ENCODE measurements at regions not wholly inside any gene's neighbourhood (a gene's known extent, or its start where the extent isn't known, plus 50 kb on each side); places are given as distances from the start of the nearest gene placed in this dataset.
"Not testable (repeated sequence)": the region's sequence is repeated elsewhere in the genome, so short reads cannot be mapped to it uniquely, and the experiment has no call there.

DNA sequence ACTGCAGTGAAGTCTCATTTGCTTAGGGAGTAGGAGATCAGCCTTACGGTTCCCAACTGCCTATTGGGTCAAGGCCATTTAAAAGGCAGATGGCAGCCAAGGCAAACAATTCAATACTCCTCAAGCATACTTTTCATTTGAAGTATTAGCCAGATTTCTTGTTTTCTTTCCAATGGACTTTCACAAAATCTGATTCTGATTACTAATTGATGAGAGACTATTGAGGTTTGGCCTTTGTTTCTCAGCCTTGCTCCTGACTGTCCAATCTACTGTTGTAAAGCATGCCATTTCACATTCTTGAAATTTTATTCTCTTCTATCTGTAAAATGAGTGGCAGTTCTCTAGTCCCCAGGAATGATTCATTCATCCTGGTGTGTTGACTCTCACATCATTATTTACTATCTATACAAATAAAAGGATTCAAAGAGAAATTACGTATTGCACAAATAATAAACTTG, 166.2 kb upstream of the TGFBR2 start:
- no peak for DNase-seq (ENCODE audit: extremely low read depth in 1 of 11, low read depth in 9 of 11, low spot score in 4 of 11)

DNA sequence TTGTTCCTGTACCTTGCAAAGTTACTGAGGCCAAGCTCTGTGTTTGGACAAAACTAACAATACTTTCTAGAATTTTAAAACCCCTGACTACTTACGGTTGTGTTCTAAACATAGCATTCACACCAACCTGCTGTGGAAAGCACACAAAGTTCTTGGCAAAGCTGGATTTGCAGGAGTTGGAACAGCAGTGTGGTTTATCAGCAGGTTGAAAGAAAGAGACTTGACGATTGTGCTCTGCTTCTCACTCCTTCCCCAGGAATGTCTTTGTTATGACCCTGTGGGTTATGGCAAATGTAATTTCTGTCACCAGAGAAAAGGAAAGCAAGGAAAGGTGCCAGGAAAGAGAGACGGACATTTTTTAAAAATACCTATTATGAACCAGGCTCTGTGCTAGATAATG, 165.5 kb upstream of the TGFBR2 start:
- DNase-seq (ENCODE audit: extremely low read depth in 1 of 11, low read depth in 9 of 11, low spot score in 4 of 11), result no peak

DNA sequence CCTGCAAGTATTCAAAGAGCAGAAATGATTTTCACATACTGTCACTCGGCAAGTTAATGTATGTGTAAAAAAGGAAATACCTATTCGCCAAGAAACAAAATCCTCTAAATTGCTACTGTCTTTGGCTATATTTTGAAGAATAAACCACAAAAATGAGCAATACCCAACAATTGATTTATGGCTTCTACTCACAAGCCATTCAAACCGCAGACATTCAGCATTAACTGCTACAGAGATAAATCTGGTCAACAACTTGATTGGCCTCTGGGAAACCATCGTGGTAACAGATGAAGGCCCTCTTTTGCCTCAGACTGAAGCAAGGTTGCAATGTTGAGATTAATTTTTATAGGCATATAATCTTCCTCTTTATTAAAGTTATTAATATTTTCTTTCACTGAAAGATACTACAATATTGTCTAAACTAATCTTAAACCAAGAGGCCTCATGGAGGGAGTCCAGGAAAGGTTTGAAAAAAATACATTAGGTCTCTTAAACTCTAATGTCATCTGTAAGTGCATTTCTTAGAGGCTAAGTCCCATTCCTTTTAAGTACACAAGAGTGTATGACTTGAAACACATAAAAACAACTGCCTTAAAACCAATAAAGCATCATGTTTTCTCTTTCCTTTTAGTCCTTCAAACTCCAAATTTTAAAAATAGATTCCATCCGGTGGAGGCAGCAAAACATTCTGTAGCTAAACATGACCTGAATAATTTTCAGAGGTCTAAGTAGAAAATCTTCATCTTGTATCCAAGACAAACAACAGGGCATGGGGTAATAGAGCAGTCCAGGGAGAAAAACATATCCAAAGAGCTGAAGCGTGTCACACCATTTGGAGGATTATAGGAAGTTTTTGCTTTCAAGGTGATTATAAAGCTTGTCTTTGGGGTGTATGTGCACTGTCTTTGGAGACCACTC, 162.4 kb upstream of the TGFBR2 start:
- no peak for DNase-seq (ENCODE audit: extremely low read depth in 1 of 11, low read depth in 9 of 11, low spot score in 4 of 11)

DNA sequence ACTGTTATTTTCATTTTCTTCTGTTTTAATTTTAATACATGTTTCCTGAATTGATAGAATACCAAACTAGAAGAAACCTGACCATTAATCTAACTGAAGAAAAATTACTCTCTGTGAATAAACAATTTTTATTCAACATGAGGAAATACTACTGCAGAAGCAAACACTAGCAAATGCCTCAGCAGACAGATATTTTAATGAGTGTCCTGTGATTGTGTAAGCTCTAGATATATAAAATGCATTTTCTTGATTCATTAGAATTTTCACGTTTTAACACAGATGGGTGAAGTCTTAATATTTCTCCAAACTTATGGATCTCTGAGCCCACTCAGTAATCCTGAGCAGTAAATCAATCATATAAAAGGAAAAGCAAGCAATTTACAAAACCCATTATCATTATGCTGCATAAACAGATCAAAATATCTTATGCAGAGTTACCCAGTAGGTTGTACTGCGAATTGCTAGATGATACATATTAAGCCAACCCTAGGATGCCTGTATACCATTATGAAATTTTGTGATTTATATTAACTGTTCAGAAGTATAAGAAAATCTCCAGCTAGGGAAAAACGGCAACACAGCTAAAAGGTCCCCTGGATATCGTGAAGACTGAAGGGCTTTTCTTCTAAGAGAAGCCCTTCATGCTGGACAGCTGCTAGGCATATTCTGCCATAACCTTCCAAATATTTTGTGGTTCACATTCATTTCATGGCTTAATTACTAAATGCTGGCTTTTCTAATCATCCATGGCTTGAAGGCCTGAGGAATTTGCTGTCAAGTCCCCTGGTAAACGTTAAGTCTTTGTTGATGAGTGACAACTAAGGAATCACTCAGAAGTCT, 157.7 kb upstream of the TGFBR2 start:
- DNase-seq (ENCODE audit: extremely low read depth in 1 of 11, low read depth in 9 of 11, low spot score in 4 of 11), result no peak

DNA sequence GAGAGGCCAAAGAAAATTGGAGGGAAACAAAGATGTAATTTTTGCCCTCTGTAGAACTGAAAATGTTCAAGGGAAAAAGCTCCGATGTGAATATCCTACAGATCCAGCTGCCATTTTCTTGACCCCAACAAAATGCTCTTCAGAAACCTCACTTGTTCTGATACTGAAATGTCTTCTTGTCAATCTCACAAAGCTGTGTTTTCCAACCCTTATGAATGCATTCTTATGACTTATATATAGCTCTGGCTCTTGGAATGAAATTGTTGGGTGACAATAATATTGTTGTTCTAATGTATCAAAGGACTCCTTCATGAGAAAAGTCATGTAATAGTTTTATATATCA, 157.1 kb upstream of the TGFBR2 start:
- DNase-seq (ENCODE audit: extremely low read depth in 1 of 11, low read depth in 9 of 11, low spot score in 4 of 11), result no peak

DNA sequence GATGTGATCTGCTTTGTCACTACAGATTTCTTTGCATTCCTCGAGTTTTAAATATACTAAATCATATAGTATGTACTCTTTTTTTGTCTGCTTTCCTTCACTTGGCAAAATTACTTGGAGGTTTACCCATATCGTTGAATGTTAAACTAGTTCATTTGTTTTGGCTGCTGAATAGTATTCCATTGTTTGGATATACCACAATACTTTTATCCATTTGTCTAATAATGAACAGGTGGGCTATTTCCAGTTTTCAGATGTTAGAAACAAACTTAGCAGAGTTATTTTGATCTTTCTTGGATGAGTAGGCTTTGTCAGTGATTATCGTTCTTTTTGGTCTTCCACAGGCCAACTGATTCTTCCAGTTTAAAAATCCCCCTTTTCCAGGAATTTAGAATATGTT, 154.0 kb upstream of the TGFBR2 start:
- no peak for DNase-seq (ENCODE audit: extremely low read depth in 1 of 11, low read depth in 9 of 11, low spot score in 4 of 11)

DNA sequence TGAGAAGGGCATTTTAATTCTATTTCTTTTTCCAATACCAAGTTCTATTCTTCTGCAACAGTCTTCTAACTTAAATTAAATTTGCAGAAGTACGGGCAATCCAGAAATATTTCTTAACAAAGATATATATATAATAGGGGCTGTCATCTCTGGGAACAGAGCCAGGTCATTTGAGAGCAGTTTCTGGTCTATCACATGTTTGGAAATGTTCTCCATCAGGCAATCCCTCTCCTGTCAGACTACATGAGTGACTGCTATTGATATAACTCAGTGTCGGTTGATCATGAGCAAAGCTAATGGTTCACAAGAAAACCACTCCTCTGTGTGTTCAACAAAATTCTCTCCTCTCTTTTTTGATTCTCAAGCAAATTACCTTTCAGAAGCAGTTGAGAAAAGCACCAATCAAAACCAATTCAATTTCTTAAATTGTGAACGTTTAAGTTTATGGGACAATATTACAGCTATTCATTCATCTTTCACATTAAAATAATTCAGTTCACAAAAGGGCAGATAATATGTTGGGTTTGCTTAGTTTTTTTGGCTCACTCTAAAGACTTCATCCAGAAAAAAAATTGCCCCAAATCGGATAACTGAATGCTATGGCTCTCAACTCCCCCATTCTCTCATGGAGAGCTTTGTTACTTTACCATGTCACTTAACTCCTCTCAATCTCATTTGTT, 152.9 kb upstream of the TGFBR2 start:
- no peak for DNase-seq (ENCODE audit: extremely low read depth in 1 of 11, low read depth in 9 of 11, low spot score in 4 of 11)

DNA sequence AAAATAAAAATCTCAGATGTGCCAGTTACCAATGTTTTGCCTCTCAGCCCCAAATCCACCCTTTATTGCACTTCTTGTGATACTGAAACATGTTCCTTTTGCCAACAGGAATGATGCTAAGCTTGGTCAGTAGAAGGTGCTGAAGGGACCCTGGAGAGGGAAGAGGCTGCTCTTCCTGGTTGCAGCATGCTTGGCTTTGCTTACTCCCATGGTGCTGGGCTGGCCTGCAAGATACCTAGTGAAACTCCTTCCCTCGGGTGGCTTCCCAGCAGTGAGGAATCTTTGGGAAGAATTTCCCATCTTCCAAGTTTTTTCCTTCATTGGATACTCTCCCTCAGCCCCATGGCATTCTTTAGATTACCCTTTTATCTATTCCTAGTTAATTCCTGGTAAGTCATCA, 151.8 kb upstream of the TGFBR2 start:
- no peak for DNase-seq (ENCODE audit: extremely low read depth in 1 of 11, low read depth in 9 of 11, low spot score in 4 of 11)

DNA sequence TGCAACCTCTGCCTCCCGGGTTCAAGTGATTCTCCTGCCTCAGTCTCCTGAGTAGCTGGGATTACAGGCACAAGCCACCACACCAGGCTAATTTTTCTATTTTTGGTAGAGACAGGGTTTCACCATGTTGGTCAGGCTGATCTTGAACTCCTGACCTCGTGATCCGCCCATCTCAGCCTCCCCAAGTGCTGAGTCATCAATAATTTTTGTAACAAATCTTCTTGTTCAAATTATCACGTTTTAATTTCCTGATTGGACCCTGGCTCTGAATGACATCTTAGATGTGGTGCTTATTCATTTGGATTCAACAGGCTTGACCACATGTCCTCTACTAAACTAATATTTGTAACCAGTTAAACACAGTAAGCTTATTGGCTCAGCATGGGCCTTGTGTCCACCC, 151.3 kb upstream of the TGFBR2 start:
- DNase-seq (ENCODE audit: extremely low read depth in 1 of 11, low read depth in 9 of 11, low spot score in 4 of 11), result not testable (repeated sequence)

DNA sequence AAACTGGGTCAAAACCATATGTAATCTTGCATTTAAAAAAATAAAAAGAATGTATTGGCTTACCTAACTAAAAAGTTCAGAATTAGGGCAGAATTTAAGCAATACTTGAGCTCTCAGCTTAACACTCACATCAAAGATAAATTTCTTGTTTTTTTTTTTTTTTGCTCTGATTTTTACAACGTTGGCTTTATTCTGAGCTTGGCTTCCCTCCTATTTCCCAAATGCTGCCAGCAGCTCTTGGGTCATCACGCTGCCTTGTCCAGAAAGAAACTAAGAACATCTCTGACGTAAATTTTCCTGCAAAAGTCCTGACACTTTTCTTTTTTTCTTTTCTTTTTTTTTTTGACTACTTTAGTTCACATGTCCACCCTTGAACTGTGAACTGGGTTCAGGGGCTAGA, 150.6 kb upstream of the TGFBR2 start:
- no peak for DNase-seq (ENCODE audit: extremely low read depth in 1 of 11, low read depth in 9 of 11, low spot score in 4 of 11)

DNA sequence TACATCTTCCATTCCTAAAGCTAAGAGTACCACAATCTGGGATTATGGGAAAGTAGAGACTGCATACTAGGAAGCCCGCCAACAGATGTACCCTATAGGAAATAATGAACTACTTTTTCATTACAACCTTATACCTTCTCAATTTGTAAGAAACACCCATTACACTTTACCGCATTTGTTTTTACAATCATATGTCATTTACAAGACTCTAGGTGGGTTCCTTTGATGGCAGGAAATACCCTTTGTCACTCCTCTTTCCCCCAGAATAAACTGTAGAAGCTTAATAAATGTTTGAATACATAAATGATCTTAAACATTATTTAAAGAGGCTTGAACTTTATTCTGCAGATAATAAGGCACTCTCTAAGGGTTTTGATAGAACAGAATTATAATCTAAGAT, 150.1 kb upstream of the TGFBR2 start:
- DNase-seq (ENCODE audit: extremely low read depth in 1 of 11, low read depth in 9 of 11, low spot score in 4 of 11), result no peak

DNA sequence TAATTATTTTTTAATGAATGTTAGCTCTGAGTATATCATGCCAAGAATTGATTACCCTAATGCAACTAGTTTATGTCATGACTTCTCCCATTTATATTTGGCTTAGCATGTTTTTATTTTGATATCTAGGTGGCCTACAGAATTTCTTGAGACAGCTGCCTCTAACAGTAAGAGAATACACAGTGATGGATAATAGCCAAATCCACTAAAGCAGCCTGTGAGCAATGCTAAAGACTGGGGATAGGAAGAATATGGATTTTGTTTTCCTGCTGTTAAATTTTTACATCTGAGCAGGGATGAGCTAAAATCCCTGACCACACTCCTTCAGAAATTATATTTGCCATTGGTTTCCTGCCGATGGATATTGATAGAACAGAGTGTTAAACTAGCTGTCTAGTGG, 149.3 kb upstream of the TGFBR2 start:
- DNase-seq (ENCODE audit: extremely low read depth in 1 of 11, low read depth in 9 of 11, low spot score in 4 of 11), result no peak

DNA sequence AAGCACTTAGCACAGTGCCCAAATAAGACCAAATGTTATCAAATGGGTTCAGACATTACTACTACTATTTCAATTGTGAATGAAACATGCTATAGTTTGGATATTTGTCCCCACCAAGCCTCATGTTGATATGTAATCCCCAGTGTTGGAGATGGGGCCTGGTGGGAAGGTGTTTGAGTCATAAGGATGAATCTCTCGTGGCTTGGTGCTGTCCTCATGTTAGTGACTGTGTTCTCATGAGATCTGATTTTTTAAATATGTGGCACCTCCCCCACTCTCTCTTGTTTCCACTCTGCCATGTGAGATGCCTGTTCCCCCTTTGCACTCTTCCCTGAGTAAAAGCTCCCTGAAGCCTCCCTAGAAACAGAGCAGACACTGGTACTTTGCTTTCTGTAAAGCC, 148.7 kb upstream of the TGFBR2 start:
- DNase-seq (ENCODE audit: extremely low read depth in 1 of 11, low read depth in 9 of 11, low spot score in 4 of 11), result no peak

DNA sequence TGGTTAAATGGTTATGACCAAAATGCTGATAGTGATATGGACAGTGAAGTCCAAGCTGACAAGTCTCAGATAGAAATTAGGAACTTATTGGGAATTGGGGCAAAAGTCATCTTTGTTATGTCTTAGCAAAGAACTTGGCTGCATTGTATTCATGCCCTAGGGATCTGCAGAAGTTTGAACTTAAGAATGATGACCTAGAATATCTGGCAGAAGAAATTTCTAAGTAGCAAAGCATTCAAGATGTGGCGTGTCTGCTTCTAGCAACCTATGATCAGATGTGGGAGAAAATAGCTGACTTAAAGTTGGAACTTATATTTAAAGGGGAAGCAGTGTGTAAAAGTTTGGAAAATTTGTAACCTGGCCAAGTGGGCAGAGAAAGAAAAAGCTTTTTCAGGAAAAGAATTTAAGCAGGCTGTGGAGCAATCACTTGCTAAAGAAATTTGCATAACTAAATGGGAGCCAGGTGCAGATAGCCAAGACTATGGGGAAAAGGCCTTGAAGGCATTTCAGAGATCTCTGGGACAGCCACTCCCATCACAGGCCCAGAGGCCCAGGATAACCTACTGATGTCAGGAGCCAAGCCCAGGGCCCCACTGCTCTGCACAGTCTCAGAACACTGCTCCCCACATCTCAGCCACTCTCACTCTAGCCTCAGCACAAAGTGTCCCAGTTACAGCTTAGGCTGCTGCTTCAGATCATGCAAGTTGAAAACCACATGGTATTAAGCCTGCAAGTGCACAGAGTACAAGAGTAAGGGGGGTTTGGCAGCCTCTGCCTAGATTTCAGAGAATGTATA, 147.8 kb upstream of the TGFBR2 start:
- no peak for DNase-seq (ENCODE audit: extremely low read depth in 1 of 11, low read depth in 9 of 11, low spot score in 4 of 11)

DNA sequence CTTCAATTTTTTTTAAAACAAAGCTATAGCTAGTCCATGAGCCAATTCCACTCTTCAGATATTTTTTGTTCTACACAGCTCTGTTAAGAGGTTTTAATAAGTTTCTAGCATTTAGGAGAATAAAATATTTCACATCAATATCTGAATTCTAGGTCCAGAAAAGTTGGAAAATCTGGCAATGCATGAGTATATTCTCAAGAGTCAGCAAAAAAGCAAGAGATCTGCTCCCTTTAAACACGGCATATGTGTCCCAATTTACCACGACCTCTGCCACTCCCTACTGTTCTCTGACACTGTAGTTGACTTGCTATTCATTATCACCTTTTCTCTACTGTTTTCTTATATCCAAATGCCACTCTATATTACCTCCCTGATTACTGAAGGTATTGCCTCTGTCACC, 145.1 kb upstream of the TGFBR2 start:
- DNase-seq (ENCODE audit: extremely low read depth in 1 of 11, low read depth in 9 of 11, low spot score in 4 of 11), result no peak

DNA sequence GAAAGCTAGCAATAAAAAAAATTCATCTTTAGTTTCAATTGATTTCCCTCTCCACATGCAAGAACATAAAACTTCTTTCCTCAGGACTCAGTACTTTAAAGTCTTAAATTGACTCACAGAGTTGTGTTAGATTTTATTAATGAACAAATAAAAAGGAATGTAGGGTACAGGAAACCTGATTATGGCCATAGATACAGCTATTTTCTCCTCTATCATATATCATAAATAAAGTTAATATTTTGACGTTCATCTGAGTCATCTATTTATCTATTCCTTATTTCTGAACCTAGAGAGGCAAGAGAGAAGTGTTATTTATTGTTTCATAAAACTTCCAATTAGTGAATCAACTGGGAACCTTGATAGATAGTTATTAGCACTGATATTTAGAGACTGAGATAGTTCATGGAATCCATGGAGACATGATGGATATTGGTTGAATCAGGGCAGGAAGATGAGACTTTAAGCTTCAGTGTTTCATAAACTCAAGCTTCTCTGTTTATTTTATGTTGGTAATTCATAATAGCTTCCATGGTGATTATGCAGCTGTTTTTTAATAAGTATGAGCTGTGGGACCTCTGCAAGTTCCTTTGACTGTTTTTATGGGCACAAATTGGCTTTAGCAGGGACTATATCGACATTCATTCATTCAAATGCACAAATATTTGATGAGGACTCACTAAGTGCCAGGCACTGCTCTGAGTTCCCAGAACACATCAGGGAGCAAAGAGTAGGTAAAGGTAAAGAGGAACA, 143.5 kb upstream of the TGFBR2 start:
- no peak for DNase-seq (ENCODE audit: extremely low read depth in 1 of 11, low read depth in 9 of 11, low spot score in 4 of 11)

DNA sequence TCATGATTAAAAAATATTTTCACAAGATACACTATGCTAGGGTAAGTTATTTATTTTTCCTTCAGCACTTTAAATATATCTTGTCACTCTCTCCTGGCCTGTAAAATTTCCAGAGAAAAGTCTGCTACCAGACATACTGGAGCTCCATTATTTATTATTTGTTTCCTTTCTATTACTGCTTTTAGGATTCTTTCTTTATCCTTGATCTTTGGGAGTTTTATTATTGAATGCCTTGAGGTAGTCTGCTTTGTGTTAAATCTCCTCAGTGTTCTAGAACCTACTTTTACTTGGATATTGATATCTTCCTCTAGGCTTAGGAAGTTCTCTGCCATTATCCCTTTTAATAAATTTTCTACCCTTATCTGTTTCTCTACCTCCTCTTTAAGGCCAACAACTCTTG, 142.0 kb upstream of the TGFBR2 start:
- DNase-seq (ENCODE audit: extremely low read depth in 1 of 11, low read depth in 9 of 11, low spot score in 4 of 11), result no peak

DNA sequence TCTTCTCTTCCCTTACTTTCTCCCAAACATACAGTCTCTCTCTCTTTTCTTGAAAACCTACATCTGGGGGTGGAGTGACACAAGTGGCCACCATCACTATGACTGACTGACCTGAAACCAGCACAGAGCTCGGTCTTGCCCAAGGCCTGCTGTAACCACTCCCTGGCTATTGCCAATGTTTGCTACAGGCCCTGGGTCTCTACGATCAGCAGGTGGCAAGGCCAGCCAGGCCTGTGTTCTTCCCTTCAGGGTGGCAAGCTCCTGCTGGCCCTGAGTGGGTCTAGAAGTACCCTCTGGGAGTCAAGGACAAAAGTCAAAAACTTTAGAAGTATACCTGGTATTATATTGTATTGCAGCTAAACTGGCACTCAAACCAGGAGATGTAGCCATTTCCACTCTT, 140.9 kb upstream of the TGFBR2 start:
- DNase-seq (ENCODE audit: extremely low read depth in 1 of 11, low read depth in 9 of 11, low spot score in 4 of 11), result no peak
